ENCODE measurements at regions not wholly inside any gene's neighbourhood (a gene's known extent, or its start where the extent isn't known, plus 50 kb on each side); places are given as distances from the start of the nearest gene placed in this dataset.

- DNase-seq (no peak), ATAC-seq (ENCODE audit: poor library complexity) (no peak)
- POLR2A ChIA-PET: no interaction called here
- Histone ChIP-seq H3K9me3 (ENCODE audit: control insufficient read depth in 1 of 2, insufficient read depth in 1 of 2, low read length in 2 of 2) (no peaks in the 10 kb centered on the region), H3K27me3 (ENCODE audit: control insufficient read depth in 1 of 2, insufficient read depth in 2 of 2, low read length in 2 of 2) (no peaks in the 10 kb centered on the region), H3K4me1 (ENCODE audit: insufficient read depth, low read length) (no peaks in the 10 kb centered on the region), H3K36me3 (ENCODE audit: insufficient read depth, low read length) (no peaks in the 10 kb centered on the region), H3K4me3 (ENCODE audit: low read length) (no peak overlapping the region), H3K27ac (ENCODE audit: low read depth in 1 of 2, low read length in 2 of 2) (no peak overlapping the region)
- Mint-ChIP-seq H3K36me3 (ENCODE audit: low read depth) (no peaks in the 10 kb centered on the region), H3K27me3 (no peaks in the 10 kb centered on the region), H3K4me1 (ENCODE audit: low read depth) (peaks cover 7% of the 10 kb centered on the region), H3K27ac (no peak overlapping the region), H3K4me3 (no peak overlapping the region), H3K9me3 (no peaks in the 10 kb centered on the region)
- no peak for TF ChIP-seq CTCF (IDR thresholded peaks at IDR 0.05)
- CTCF ChIA-PET: no interaction called here
- intact Hi-C loops (cut with DNase I, micrococcal nuclease): no loop called here
These were observed 64.7 kb upstream of the ST3GAL5 start for GRCh38 chr2:85953476-85953875.

GRCh38 chr2:85952196-85952734 is 63.5 kb upstream of the ST3GAL5 start:
- Histone ChIP-seq H3K36me3 (ENCODE audit: insufficient read depth, low read length) (no peaks in the 10 kb centered on the region), H3K27me3 (ENCODE audit: control insufficient read depth in 1 of 2, insufficient read depth in 2 of 2, low read length in 2 of 2) (no peaks in the 10 kb centered on the region), H3K27ac (ENCODE audit: low read depth in 1 of 2, low read length in 2 of 2) (no peak overlapping the region), H3K4me1 (ENCODE audit: insufficient read depth, low read length) (no peaks in the 10 kb centered on the region), H3K9me3 (ENCODE audit: control insufficient read depth in 1 of 2, insufficient read depth in 1 of 2, low read length in 2 of 2) (no peaks in the 10 kb centered on the region), H3K4me3 (ENCODE audit: low read length) (no peak overlapping the region)
- peak overlapping the region; percentile 43 for H3K27ac Mint-ChIP-seq
- H3K36me3 Mint-ChIP-seq (ENCODE audit: low read depth): no peaks in the 10 kb centered on the region
- DNase-seq (no peak), ATAC-seq (ENCODE audit: poor library complexity) (no peak)
- TF ChIP-seq CTCF (IDR thresholded peaks at IDR 0.05): no peak
- ChIA-PET POLR2A (interaction anchor here (1.0 kb wide), 1 partner anchor 24 kb away, joined by 3 read pairs; no protein-coding TSS in a partner anchor), CTCF (no interaction called here)
- intact Hi-C loops (cut with DNase I, micrococcal nuclease): no loop called here
- peaks cover 7% of the 10 kb centered on the region for H3K4me1 Mint-ChIP-seq (ENCODE audit: low read depth)
- H3K27me3 Mint-ChIP-seq: no peaks in the 10 kb centered on the region
- no peak overlapping the region for H3K4me3 Mint-ChIP-seq
- no peaks in the 10 kb centered on the region for H3K9me3 Mint-ChIP-seq

GRCh38 chr2:85951351-85952067 is 62.7 kb upstream of the ST3GAL5 start:
- intact Hi-C loops (cut with DNase I, micrococcal nuclease): no loop called here
- CTCF ChIA-PET: no interaction called here

More at GRCh38 chr2:85951351-85952067, 62.7 kb upstream of the ST3GAL5 start:
- no peak for TF ChIP-seq CTCF (IDR thresholded peaks at IDR 0.05)
- Histone ChIP-seq H3K27me3 (ENCODE audit: control insufficient read depth in 1 of 2, insufficient read depth in 2 of 2, low read length in 2 of 2) (no peaks in the 10 kb centered on the region), H3K27ac (ENCODE audit: low read depth in 1 of 2, low read length in 2 of 2) (no peak overlapping the region), H3K36me3 (ENCODE audit: insufficient read depth, low read length) (no peaks in the 10 kb centered on the region), H3K4me3 (ENCODE audit: low read length) (no peak overlapping the region), H3K9me3 (ENCODE audit: control insufficient read depth in 1 of 2, insufficient read depth in 1 of 2, low read length in 2 of 2) (no peaks in the 10 kb centered on the region), H3K4me1 (ENCODE audit: insufficient read depth, low read length) (no peaks in the 10 kb centered on the region)
- POLR2A ChIA-PET: interaction anchor here (1.0 kb wide), 1 partner anchor 23 kb away, joined by 3 read pairs; no protein-coding TSS in a partner anchor
- Mint-ChIP-seq H3K4me3 (no peak overlapping the region), H3K4me1 (ENCODE audit: low read depth) (peaks cover 7% of the 10 kb centered on the region), H3K36me3 (ENCODE audit: low read depth) (no peaks in the 10 kb centered on the region), H3K27ac (no peak overlapping the region), H3K9me3 (peaks cover 4% of the 10 kb centered on the region), H3K27me3 (no peaks in the 10 kb centered on the region)
- ATAC-seq (ENCODE audit: poor library complexity) (no peak), DNase-seq (no peak)
